ENCODE measurements at regions not wholly inside any gene's neighbourhood (a gene's known extent, or its start where the extent isn't known, plus 50 kb on each side); places are given as distances from the start of the nearest gene placed in this dataset.

DNA sequence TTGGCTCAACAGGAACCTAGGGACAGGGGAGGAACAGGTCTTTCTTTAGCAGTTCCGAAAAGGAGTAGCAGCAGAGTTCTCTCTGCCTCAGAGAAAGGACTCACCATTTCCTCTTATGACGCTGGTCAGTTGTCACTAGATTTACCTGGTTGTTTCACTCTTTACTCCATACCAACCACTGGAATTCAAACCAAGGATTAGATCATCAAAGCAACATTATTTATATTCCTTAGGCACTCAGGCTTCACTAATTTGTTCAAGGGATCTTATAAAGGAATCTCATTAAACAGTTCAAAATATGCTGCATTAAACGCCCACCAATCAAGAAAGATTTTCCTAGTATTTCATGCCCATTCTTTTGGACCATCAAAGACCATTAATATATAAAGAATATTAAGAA, 1129.5 kb upstream of the MAP3K7 start:
- no peak for DNase-seq (ENCODE audit: low read depth in 2 of 2)

DNA sequence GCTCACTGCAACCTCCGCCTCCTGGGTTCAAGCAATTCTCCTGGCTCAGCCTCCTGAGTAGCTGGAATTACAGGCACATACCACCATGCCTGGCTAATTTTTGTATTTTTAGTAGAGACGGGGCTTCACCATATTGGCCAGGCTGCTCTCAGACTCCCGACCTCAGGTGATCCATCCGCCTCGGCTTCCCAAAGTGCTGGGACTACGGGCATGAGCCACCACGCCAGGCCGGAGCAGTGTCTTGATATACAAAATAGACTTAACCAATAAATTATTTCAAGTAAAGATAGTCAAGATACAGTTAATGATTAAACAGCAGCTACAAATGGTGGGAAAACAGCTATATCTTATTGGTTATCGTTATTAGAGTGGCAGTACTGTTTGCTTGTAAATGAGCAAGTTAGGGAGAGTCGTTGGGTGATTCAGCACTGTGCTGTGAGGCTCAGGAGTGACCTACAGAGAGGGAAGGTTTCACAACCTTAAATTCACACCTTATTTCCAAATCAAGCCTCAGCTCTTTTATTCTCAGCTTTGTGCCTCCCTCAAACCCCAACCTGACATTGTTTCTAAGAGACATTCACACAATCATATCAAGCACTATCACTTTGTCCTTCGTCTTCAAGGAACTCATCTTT, 1128.4 kb upstream of the MAP3K7 start:
- no peak for DNase-seq (ENCODE audit: low read depth in 2 of 2)

DNA sequence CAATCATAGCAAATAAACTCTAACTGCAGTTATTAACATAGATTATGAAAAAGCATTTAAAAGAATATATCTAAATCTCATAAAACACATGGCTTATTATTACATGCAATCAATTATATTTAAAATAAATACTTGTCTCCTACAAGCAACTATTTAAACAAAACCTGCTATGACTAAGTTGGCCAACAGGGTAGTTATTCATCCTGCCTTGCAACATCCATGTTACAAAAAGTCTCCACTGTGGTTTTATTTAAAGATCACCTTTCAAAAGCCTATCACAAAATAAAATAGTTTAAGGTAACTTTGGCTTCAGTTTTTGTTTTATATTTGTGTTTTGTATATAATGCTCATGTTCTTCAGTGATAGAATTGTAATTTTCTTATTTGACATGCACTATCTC, 1127.0 kb upstream of the MAP3K7 start:
- no peak for DNase-seq (ENCODE audit: low read depth in 2 of 2)

- DNase-seq (ENCODE audit: low read depth in 2 of 2) = no peak
These were observed 1124.6 kb upstream of the MAP3K7 start for GRCh38 chr6:91711518-91711917.

- DNase-seq (ENCODE audit: low read depth in 2 of 2) = no peak
These were observed 1123.5 kb upstream of the MAP3K7 start for GRCh38 chr6:91710342-91710741.

- no peak for DNase-seq (ENCODE audit: low read depth in 2 of 2)
These were observed 1121.7 kb upstream of the MAP3K7 start for GRCh38 chr6:91708534-91708933.

DNA sequence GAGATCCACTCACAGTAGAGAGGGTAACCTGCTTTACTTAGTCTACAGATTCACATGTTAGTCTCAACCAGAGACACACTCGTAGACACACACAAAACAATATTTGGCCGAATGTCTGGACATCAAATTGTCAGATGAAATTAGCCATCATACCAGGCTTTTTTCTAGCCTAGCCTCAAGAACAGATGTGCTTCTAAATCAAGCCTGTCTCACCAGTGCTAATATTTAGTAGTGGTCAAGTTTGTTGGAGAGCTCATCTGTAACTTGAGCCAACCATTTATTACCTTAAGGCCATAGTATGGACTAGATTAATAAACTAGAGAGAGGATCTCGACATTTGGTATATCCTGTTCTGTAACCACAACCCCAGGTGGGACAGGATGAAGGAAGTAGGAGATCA, 1118.8 kb upstream of the MAP3K7 start:
- no peak for DNase-seq (ENCODE audit: low read depth in 2 of 2)

DNA sequence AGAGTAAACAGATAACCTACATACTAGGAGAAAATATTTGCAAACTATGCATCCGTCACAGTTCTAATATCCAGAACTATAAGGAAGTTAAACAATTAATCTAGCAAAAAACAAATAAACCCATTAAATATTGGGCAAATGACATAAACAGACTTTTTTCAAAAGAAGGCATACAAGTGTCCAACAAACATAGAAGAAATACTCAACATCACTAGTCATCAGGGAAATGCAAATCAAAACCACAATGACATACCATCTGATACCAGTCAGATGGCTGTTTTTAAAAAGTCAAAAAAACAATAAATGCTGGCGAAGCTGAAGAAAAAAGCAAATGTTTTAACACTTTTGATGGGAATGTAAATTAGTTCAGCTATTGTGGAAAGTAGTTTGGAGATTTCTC, 1117.7 kb upstream of the MAP3K7 start:
- DNase-seq (ENCODE audit: low read depth in 2 of 2) = no peak

- no peak for DNase-seq (ENCODE audit: low read depth in 2 of 2)
These were observed 1110.3 kb upstream of the MAP3K7 start for GRCh38 chr6:91697010-91697695.

- no peak for DNase-seq (ENCODE audit: low read depth in 2 of 2)
These were observed 1108.3 kb upstream of the MAP3K7 start for GRCh38 chr6:91695221-91695620.

DNA sequence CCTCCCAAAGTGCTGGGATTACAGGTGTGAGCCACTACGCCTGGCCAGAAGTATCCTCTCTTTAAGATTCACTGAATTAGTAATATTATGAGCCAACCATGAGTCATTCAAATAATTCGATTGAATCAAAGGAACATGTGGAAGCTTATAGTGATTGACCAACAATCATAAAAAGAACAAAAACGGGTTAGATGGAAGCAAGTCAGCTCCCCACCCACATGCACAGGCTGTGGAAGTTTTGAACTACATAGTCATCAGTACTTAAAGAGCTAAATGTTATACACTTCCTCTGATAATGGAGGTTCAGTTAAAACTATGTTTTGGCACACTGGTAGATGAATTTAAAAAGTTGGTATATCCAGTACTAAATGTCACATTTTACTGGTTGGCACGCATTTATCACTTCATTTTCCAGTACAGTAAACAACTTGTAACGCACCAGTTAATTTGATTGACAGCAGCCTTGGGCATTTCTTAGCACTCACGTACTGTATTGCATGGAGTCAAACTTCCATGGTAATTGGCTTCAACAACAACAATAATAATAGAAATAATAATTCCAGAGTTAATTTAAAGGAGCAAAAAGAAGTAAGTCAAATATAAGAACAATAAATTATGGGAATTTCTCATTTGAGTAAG, 1107.3 kb upstream of the MAP3K7 start:
- DNase-seq (ENCODE audit: low read depth in 2 of 2) = no peak

- no peak for DNase-seq (ENCODE audit: low read depth in 2 of 2)
These were observed 1104.6 kb upstream of the MAP3K7 start for GRCh38 chr6:91691449-91691848.

DNA sequence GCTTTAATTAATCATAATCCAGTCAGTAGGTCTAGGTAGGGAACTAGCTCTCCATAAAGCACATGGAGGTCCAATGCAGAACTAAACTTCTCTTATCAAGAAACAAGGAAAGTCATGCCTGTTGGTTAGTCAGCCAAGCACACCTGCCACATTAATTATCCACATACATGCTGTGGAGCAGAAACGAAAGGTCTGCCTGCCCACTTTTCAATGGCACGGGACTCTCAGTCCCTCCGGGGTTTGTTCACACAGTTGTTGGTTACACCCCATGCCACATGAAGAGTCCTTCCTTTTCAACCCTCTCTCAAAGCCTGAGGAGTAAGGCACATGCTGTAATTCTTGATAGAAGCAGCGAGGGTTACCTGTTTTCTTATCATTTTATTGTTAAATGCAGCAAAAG, 1096.4 kb upstream of the MAP3K7 start:
- DNase-seq (ENCODE audit: low read depth in 2 of 2) = no peak

DNA sequence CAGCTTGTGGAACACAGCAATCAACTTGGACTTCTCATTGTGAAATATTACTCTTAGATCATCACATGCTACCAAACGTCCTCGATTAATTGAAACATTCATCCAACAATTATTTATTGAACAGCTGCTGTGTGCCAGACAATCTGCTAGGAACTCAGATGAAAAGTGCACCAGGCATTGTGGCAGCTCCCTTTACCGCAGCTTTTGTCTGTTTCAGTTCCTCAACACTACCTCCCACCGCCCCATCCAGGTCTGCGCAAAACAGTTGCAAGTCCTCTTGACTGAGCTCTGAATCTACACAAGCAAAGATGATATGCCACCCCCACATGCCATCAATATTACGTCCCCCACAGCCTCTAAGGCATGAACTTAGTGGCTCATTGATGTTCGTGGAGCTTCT, 1094.4 kb upstream of the MAP3K7 start:
- DNase-seq (ENCODE audit: low read depth in 2 of 2) = no peak

DNA sequence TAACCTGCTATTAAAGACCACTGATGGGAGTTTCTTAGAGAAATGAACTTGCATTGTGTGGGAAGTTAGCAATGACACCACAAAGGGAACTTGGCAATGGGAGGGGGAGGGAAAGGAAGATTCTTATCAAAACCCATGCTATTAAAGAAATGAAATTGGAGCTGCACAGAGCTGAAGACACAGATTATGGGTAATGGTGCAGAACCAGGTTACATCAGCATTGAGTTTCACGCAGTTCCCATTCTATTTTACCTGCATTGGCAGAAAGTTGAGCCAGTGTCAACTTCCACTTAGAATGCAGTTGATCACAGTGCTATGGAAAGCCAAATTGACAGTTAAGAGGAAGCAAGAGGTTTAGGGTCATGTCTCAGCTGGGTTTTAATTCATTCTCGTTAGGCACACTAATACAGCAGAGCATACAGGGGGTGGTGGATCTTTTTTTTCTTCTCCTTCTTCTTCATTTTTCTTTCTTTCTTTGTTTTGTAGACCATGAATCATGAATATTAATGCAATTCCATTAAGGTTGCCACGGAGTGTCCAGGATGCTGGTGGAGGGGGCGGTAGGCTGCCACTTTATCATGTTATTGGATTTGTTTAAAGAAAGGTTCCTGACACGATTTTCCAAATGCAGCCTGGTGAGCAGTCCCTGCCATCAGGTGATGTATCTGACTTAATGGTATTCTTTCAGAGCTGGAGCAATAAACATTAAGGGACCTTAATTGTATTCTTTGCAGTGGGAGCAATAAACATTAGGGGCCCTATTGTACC, 1092.0 kb upstream of the MAP3K7 start:
- DNase-seq (ENCODE audit: low read depth in 2 of 2) = no peak

GRCh38 chr6:91672201-91672600, 1085.3 kb upstream of the MAP3K7 start:
- no peak for DNase-seq (ENCODE audit: low read depth in 2 of 2)

DNA sequence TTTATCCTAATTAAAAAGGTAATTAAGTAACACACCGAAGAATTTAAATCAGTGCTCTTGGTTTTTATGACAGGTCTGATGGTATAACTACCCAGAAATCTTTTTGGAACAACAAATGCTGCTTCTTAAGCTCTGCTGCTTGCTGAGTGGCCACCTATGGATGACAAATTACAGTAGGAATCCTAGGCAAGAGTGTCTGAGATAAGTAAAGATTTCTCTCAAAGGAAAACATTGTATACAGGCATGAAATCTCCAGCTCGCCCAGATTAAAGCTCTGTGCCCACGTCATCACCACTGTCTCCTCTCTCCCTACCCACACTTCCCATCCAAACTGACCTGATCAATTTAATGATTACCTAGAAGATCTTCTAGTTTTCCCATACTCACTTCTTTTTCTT, 1083.0 kb upstream of the MAP3K7 start:
- no peak for DNase-seq (ENCODE audit: low read depth in 2 of 2)

DNA sequence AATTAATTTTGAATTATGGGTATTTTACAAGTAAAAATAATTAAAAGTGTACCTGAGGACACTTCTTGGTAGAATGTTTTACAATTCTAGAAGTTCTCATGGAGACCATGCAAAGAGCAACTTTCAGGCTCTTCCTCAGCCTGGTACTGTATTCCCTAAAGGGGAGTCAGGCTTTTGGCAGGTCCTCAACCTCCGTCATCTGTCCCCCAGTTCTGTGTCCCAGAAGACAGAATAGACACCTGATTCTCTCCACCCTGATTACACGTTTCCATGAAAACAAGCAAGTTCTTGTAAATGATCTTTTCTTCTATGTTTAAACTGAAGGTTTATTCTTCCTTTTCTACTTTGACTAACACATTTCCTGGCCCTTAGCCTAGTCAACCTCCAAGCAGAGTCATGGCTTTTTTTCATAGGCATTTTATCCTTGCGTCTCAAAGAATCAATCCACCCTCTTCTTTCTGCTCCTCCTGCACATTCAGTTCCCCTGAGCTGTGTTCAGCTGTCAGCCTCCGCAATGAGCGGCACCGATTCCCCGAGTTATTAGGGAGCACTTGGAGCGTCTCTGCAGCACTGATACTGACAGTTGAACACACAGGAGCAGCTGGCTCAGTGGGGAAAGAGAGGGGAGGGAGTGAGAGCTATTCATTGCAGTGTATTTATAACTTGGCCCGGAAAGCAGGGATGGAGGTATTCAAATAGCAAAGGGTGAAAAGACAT, 1082.4 kb upstream of the MAP3K7 start:
- DNase-seq (ENCODE audit: low read depth in 2 of 2) = no peak

DNA sequence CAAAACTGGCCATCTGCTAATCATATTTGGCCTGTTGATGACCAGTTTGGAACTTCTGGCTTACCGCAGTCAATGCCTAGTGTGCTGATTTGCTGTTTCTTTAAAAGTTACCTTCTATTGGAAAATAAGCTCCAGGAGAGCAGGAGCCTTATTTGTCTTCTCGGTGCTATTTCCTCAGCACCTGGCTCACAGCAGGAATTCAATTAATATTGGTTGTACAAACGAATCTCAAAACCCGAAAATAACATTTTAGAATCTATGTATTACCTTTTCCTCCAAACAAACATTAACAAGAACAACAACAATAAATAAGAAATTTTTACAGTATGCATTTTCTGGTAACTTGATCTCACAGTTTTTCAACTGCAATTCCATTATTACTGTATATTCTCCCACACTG, 1080.7 kb upstream of the MAP3K7 start:
- no peak for DNase-seq (ENCODE audit: low read depth in 2 of 2)

- no peak for DNase-seq (ENCODE audit: low read depth in 2 of 2)
These were observed 1077.6 kb upstream of the MAP3K7 start for GRCh38 chr6:91664327-91664959.

DNA sequence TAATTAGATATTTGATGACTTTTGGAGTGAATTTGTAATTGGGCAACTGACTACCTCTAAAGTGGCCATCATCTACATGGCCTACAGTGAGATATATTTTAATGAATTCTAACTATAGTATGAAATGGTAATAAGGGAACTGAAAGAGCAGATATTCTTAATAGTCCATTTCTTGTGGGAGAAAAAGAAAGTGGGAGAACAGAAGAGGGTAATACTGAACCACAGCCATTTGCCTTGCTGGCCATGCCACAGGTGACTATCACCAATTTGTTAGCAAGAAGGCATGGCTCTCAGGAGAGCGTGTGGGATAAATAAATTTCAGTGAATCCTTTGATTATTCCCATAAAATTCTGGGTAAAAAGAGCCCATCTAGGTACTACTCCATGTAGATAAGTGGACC, 1074.0 kb upstream of the MAP3K7 start:
- no peak for DNase-seq (ENCODE audit: low read depth in 2 of 2)
